RWPE2 (cell line): ENCODE measurements at regions not wholly inside any gene's neighbourhood (a gene's known extent, or its start where the extent isn't known, plus 50 kb on each side); places are given as distances from the start of the nearest gene placed in this dataset.

Experiments
- ATAC-seq: fragments of 200-7000 bp; cut with Tn5 transposase; 3 replicates; pipeline ENCODE4 v1.9.1; 2021; ENCODE audit warnings: low read depth
- DNase-seq: peaks from one replicate; pipeline ENCODE4 v3.0.0-alpha.2; 2020; ENCODE audit warnings: low spot score
- H3K27ac ChIP-seq: fragments of 450-650 bp; 2 replicates; pipeline ENCODE4 v1.5.1; 2017; ENCODE audit warnings: mild to moderate bottlenecking; ENCODE audit not compliant: poor library complexity, severe bottlenecking
- H3K27me3 ChIP-seq: fragments of 250-450 bp; sonication (Bioruptor Pico); 2 replicates; pipeline ENCODE4 v1.5.1; 2021; ENCODE audit warnings: mild to moderate bottlenecking, moderate library complexity; ENCODE audit not compliant: insufficient read depth, poor library complexity, severe bottlenecking
- H3K36me3 ChIP-seq: fragments of 250-450 bp; sonication (Bioruptor Pico); 2 replicates; pipeline ENCODE4 v1.5.1; 2020; ENCODE audit warnings: low read depth, mild to moderate bottlenecking, moderate library complexity
- H3K4me1 ChIP-seq: fragments of 250-450 bp; sonication (Bioruptor Pico); 2 replicates; pipeline ENCODE4 v1.5.1; 2021; ENCODE audit warnings: mild to moderate bottlenecking, moderate library complexity; ENCODE audit not compliant: insufficient read depth, poor library complexity, severe bottlenecking
- H3K4me3 ChIP-seq: fragments of 250-450 bp; sonication (Bioruptor Pico); 2 replicates; pipeline ENCODE4 v1.5.1; 2021; ENCODE audit warnings: mild to moderate bottlenecking, moderate library complexity; ENCODE audit not compliant: severe bottlenecking
- H3K9me3 ChIP-seq: fragments of 250-450 bp; sonication (Bioruptor Pico); 2 replicates; pipeline ENCODE4 v1.5.1; 2021; ENCODE audit warnings: mild to moderate bottlenecking, moderate library complexity; ENCODE audit not compliant: severe bottlenecking
- TF ChIP-seq, protein P1 (sequence below): fragments of 450-650 bp; IDR thresholded peaks from one replicate; pipeline ENCODE4 v1.5.1; 2017; ENCODE audit warnings: mild to moderate bottlenecking, moderate library complexity; ENCODE audit not compliant: poor library complexity, severe bottlenecking

DNA sequence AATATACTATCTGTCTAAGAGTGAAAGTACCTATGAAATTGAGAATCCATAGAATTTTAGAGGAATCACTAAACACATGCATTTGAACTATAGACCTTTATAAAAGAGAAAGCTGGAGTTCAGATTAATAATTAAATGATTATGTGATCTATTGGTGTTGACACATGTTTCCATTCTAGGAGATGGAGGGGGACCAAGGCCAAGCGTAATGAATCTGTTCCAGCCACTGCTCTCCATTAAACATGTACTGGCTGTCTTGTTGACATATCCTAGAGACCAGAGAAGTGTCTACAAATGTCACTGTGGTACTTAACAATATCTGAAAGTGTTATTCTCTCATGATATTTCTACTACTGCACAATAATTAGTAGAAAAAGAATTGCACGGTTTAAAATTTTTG lies 432.4 kb downstream of the BMP2 start:
- TF ChIP-seq, protein P1, sequence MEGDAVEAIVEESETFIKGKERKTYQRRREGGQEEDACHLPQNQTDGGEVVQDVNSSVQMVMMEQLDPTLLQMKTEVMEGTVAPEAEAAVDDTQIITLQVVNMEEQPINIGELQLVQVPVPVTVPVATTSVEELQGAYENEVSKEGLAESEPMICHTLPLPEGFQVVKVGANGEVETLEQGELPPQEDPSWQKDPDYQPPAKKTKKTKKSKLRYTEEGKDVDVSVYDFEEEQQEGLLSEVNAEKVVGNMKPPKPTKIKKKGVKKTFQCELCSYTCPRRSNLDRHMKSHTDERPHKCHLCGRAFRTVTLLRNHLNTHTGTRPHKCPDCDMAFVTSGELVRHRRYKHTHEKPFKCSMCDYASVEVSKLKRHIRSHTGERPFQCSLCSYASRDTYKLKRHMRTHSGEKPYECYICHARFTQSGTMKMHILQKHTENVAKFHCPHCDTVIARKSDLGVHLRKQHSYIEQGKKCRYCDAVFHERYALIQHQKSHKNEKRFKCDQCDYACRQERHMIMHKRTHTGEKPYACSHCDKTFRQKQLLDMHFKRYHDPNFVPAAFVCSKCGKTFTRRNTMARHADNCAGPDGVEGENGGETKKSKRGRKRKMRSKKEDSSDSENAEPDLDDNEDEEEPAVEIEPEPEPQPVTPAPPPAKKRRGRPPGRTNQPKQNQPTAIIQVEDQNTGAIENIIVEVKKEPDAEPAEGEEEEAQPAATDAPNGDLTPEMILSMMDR: no peak
- no peaks in the 10 kb centered on the region for H3K27me3 ChIP-seq
- DNase-seq: no peak
- H3K9me3 ChIP-seq: no peaks in the 10 kb centered on the region
- H3K36me3 ChIP-seq: no peaks in the 10 kb centered on the region
- H3K27ac ChIP-seq: no peak overlapping the region
- H3K4me3 ChIP-seq: no peak overlapping the region
- no peak for ATAC-seq
- peaks cover 14% of the 10 kb centered on the region for H3K4me1 ChIP-seq

DNA sequence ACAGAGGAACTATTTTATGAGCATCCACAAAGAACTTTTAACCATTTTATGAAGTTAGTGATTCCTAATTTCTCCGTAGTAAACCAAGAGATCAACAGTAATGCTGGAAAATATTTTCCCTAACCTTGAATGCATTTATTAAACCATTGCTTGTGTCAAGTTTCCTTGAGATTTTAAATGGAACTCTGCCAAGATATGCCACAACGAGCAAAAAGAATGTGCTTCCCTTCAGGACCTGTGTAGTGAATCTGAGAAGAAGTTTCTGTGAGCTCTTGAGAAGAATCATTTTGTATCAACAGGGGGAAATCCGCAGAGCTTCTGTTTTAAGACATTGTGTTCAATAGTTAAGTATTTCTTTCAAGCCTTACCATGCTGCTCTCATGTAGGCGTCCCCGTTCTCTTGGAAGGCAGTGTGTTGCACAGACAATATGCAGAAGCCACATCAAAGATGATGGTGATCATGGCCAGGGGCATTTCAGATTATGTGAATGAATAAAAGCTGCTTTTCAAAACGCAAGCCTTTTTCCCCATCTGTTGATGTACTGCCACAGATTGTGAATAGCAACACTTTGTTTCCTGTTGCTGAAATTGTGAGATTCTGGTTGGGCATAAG lies 439.8 kb downstream of the BMP2 start:
- TF ChIP-seq, protein P1: no peak
- Histone ChIP-seq H3K4me1 (no peaks in the 10 kb centered on the region), H3K4me3 (no peak overlapping the region), H3K27ac (no peak overlapping the region), H3K27me3 (no peaks in the 10 kb centered on the region), H3K9me3 (no peaks in the 10 kb centered on the region), H3K36me3 (no peaks in the 10 kb centered on the region)
- DNase-seq: no peak
- ATAC-seq: no peak

DNA sequence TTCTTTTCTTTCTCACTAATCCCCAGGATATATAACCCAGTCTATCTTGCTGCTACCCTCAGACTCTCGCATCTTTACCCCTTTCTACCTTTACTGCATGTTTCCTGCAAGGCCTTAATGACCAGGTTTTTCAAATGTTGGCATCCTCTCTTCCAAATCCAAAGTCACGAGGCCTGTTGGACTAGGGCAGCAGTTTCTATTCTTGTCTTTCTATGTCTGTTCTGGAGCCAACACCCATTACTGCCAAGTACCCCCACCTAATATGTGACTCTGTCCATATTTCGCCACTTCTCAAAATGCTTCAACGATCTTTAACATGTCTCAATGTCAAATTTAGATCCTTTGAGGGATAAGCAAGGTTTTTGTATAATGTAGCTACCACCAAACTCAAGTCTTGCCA lies 443.4 kb downstream of the BMP2 start:
- no peak overlapping the region for H3K27ac ChIP-seq
- no peaks in the 10 kb centered on the region for H3K9me3 ChIP-seq
- no peaks in the 10 kb centered on the region for H3K36me3 ChIP-seq
- DNase-seq (no peak), ATAC-seq (no peak)
- no peaks in the 10 kb centered on the region for H3K4me1 ChIP-seq
- H3K4me3 ChIP-seq: no peak overlapping the region
- no peaks in the 10 kb centered on the region for H3K27me3 ChIP-seq
- TF ChIP-seq, protein P1: no peak

DNA sequence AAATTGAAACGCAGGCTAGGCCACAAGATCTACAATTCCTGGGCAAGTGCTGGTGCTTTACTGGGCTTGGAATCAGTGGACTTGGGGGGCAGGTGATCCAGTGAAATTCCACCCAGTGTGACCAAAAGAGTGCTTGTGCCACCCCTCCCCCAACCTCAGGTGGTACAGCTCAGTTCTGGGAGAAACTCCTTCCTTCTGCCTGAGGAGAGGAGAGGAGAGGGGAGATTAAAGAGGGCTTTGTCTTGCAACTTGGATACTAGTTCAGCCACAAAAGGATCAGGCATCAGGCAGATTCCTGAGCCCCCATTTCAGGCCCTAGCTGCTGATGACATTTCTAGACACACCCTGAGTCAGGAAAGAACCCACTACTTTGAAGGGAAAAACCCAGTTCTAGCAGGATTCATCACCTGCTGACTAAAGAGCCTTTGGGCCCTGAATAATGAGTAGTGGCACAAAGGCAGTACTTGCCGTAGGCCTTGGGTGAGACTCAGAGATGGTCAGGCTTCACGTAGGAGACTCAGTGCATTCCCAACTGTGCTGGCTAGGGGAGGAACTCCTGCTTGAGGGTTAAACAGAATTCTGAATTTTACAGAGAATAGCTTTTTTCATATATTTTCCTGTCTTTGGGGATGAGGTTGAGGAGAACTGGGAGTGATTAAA lies 446.7 kb downstream of the BMP2 start:
- Histone ChIP-seq H3K27me3 (no peaks in the 10 kb centered on the region), H3K9me3 (no peaks in the 10 kb centered on the region), H3K27ac (no peak overlapping the region), H3K4me3 (no peak overlapping the region), H3K36me3 (no peaks in the 10 kb centered on the region), H3K4me1 (no peaks in the 10 kb centered on the region)
- DNase-seq: no peak
- ATAC-seq: no peak
- TF ChIP-seq, protein P1: no peak

DNA sequence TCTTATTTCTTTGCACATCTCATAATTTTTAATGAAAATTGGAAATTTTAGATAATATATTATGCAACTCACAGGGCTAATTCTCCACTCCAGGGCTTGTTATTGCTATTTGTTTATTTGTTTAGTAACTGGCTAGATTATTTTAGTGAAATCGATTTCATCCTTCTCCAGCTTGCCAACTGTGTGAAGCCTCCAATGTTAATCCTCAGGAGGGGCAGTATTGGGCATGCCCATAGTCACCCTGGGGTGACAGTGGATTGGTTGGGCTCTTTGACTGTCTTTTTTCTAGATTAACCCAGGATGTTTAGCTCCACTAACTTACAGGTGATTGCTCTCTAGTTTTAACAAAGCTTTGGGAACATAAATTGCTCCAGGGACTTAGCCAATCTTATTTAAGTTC lies 450.1 kb downstream of the BMP2 start:
- no peaks in the 10 kb centered on the region for H3K4me1 ChIP-seq
- H3K36me3 ChIP-seq: no peaks in the 10 kb centered on the region
- H3K4me3 ChIP-seq: no peak overlapping the region
- H3K27me3 ChIP-seq: no peaks in the 10 kb centered on the region
- TF ChIP-seq, protein P1: no peak
- no peak overlapping the region for H3K27ac ChIP-seq
- ATAC-seq (no peak), DNase-seq (no peak)
- no peaks in the 10 kb centered on the region for H3K9me3 ChIP-seq
